ENCODE measurements at regions not wholly inside any gene's neighbourhood (a gene's known extent, or its start where the extent isn't known, plus 50 kb on each side); places are given as distances from the start of the nearest gene placed in this dataset.

- Mint-ChIP-seq H3K27me3 (ENCODE audit: low read depth) (no peaks in the 10 kb centered on the region), H3K9me3 (peaks cover 2% of the 10 kb centered on the region), H3K4me1 (peaks cover 6% of the 10 kb centered on the region), H3K27ac (peak overlapping the region in 2 of 3 experiments; percentile 2 to 17), H3K4me3 (no peak overlapping the region), H3K36me3 (ENCODE audit: low read depth) (peaks cover 9% of the 10 kb centered on the region)
- TF ChIP-seq CTCF (IDR thresholded peaks at IDR 0.05; ENCODE audit: unreplicated experiment in 3 of 3): no peak
These were observed 68.8 kb upstream of the KCTD1 start for GRCh38 chr18:26617151-26617554.

GRCh38 chr18:26614374-26614773, 66.0 kb upstream of the KCTD1 start:
- no peaks in the 10 kb centered on the region for H3K36me3 Mint-ChIP-seq (ENCODE audit: low read depth)
- H3K27ac Mint-ChIP-seq: no peak overlapping the region
- peaks cover 6% of the 10 kb centered on the region for H3K4me1 Mint-ChIP-seq
- no peaks in the 10 kb centered on the region for H3K9me3 Mint-ChIP-seq
- no peak for TF ChIP-seq CTCF (IDR thresholded peaks at IDR 0.05; ENCODE audit: unreplicated experiment in 3 of 3)
- H3K27me3 Mint-ChIP-seq (ENCODE audit: low read depth): no peaks in the 10 kb centered on the region
- H3K4me3 Mint-ChIP-seq: no peak overlapping the region

All from nephron (organoid).